Natural killer cell (primary cell): ENCODE measurements at regions not wholly inside any gene's neighbourhood (a gene's known extent, or its start where the extent isn't known, plus 50 kb on each side); places are given as distances from the start of the nearest gene placed in this dataset.

Source experiments
- ATAC-seq, 3 donors: fragments of 150-1000 bp in 2 of 3; fragments of 200-7000 bp in 1 of 3; cut with Tn5 transposase; 1 replicate in 1 of 3; 2 replicates in 2 of 3; pipeline ENCODE4 v1.10.0; 2021; ENCODE audit warnings: mild to moderate bottlenecking in 2 of 3, moderate library complexity in 2 of 3
- DNase-seq, 2 donors: peaks; one replicate each; pipeline versions ENCODE4 v3.0.0 to v3.0.0-alpha.2; 2013 to 2021; ENCODE audit warnings: mixed read lengths in 1 of 2
- H3K27ac ChIP-seq: one replicate; pipeline ENCODE4 v1.5.1; 2013; ENCODE audit warnings: mild to moderate bottlenecking, low read length
- H3K27me3 ChIP-seq: one replicate; pipeline ENCODE4 v1.6.1; 2013; ENCODE audit warnings: low read length; ENCODE audit not compliant: control insufficient read depth, insufficient read depth
- H3K36me3 ChIP-seq: one replicate; pipeline ENCODE4 v1.6.1; 2013; ENCODE audit warnings: low read length; ENCODE audit not compliant: control insufficient read depth, insufficient read depth
- H3K4me1 ChIP-seq: one replicate; pipeline ENCODE4 v1.6.1; 2013; ENCODE audit warnings: low read length; ENCODE audit not compliant: control insufficient read depth, insufficient read depth
- H3K4me3 ChIP-seq: one replicate; pipeline ENCODE4 v1.5.1; 2013; ENCODE audit warnings: low read length
- H3K9me3 ChIP-seq: one replicate; pipeline ENCODE4 v1.6.1; 2013; ENCODE audit warnings: low read length; ENCODE audit not compliant: control insufficient read depth, insufficient read depth
- H3K27ac Mint-ChIP-seq, 2 donors: one replicate each; pipeline ENCODE4 v1.8.0; 2022; ENCODE audit warnings: mild to moderate bottlenecking in 2 of 2, mixed read lengths in 2 of 2, moderate library complexity in 1 of 2
- H3K27me3 Mint-ChIP-seq, 2 donors: one replicate each; pipeline ENCODE4 v1.8.0; 2022; ENCODE audit warnings: low read depth in 2 of 2, mixed read lengths in 2 of 2
- H3K36me3 Mint-ChIP-seq: one replicate; pipeline ENCODE4 v1.8.0; 2022; ENCODE audit warnings: mixed read lengths
- H3K4me1 Mint-ChIP-seq, 2 donors: one replicate each; pipeline ENCODE4 v1.8.0; 2022; ENCODE audit warnings: mixed read lengths in 2 of 2
- H3K4me3 Mint-ChIP-seq: one replicate; pipeline ENCODE4 v1.8.0; 2022; ENCODE audit warnings: mild to moderate bottlenecking, moderate library complexity, mixed read lengths
- H3K9me3 Mint-ChIP-seq, 2 donors: one replicate each; pipeline ENCODE4 v1.8.0; 2022; ENCODE audit warnings: mixed read lengths in 2 of 2
- CTCF ChIP-seq: fragments of 200-600 bp; IDR thresholded peaks from one replicate; pipeline ENCODE4 v1.8.0; 2022; ENCODE audit warnings: antibody characterized with exemption
- WGBS: methylation state at CpG from one replicate; pipeline ENCODE4 v1.1.7; 2013; ENCODE audit warnings: missing lambda C conversion rate; ENCODE audit not compliant: insufficient coverage; 5-methylcytosine and 5-hydroxymethylcytosine counted together
- intact Hi-C: fragments of 100-400 bp; cut with micrococcal nuclease; formaldehyde crosslinking; loops from one replicate; pipeline ENCODE4 v1.14.2; 2022

- Histone ChIP-seq H3K27me3 (no peaks in the 10 kb centered on the region), H3K4me1 (no peaks in the 10 kb centered on the region), H3K4me3 (no peak overlapping the region), H3K36me3 (no peaks in the 10 kb centered on the region), H3K9me3 (peaks cover 6% of the 10 kb centered on the region), H3K27ac (no peak overlapping the region)
- no peak for ATAC-seq
- 87% methylated on average over 2 of the region's 2 CpGs for WGBS
- no peak for DNase-seq
- no peak for TF ChIP-seq CTCF
- intact Hi-C loops, result no loop called here
- H3K27me3 Mint-ChIP-seq, result no peaks in the 10 kb centered on the region
- no peak overlapping the region for H3K4me3 Mint-ChIP-seq
- H3K4me1 Mint-ChIP-seq, result no peaks in the 10 kb centered on the region
- no peak overlapping the region for H3K27ac Mint-ChIP-seq
- peaks cover 9 to 16% of the 10 kb centered on the region in 2 donors for H3K9me3 Mint-ChIP-seq
- no peaks in the 10 kb centered on the region for H3K36me3 Mint-ChIP-seq
Measured at GRCh38 chr1:105485207-105485606, 1571.3 kb upstream of the PRMT6 start.

- intact Hi-C loops, result no loop called here
- H3K9me3 ChIP-seq, result peaks cover 5% of the 10 kb centered on the region
- Mint-ChIP-seq H3K27ac (no peak overlapping the region), H3K9me3 (peaks cover 13 to 15% of the 10 kb centered on the region in 2 donors), H3K4me3 (no peak overlapping the region), H3K4me1 (no peaks in the 10 kb centered on the region), H3K27me3 (no peaks in the 10 kb centered on the region), H3K36me3 (peaks cover 20% of the 10 kb centered on the region)
- no peaks in the 10 kb centered on the region for H3K4me1 ChIP-seq
- ATAC-seq, result no peak
- no peaks in the 10 kb centered on the region for H3K36me3 ChIP-seq
- no peak for DNase-seq
- H3K4me3 ChIP-seq, result no peak overlapping the region
- WGBS, result 78% methylated on average over 4 of the region's 4 CpGs
- no peaks in the 10 kb centered on the region for H3K27me3 ChIP-seq
- no peak for TF ChIP-seq CTCF
- H3K27ac ChIP-seq, result no peak overlapping the region
Measured at GRCh38 chr1:105492921-105493320, 1563.6 kb upstream of the PRMT6 start.

- DNase-seq, result no peak
- WGBS, result no CpG with 5 or more reads among the region's 1 CpG
- H3K27me3 Mint-ChIP-seq, result no peaks in the 10 kb centered on the region
- H3K4me1 Mint-ChIP-seq, result no peaks in the 10 kb centered on the region
- H3K36me3 Mint-ChIP-seq, result no peaks in the 10 kb centered on the region
- H3K27me3 ChIP-seq, result no peaks in the 10 kb centered on the region
- H3K27ac Mint-ChIP-seq, result no peak overlapping the region
- no peak overlapping the region for H3K4me3 Mint-ChIP-seq
- intact Hi-C loops, result no loop called here
- ATAC-seq, result no peak
- no peak overlapping the region for H3K27ac ChIP-seq
- no peak overlapping the region for H3K4me3 ChIP-seq
- TF ChIP-seq CTCF, result no peak
- H3K4me1 ChIP-seq, result no peaks in the 10 kb centered on the region
- H3K36me3 ChIP-seq, result no peaks in the 10 kb centered on the region
- H3K9me3 ChIP-seq, result no peaks in the 10 kb centered on the region
- H3K9me3 Mint-ChIP-seq, result peaks cover 2 to 14% of the 10 kb centered on the region in 2 donors
Measured at GRCh38 chr1:105516068-105516467, 1540.4 kb upstream of the PRMT6 start.

- 82% methylated on average over 2 of the region's 3 CpGs for WGBS
- Mint-ChIP-seq H3K4me1 (no peaks in the 10 kb centered on the region), H3K36me3 (peaks cover 13% of the 10 kb centered on the region), H3K27me3 (no peaks in the 10 kb centered on the region), H3K4me3 (no peak overlapping the region), H3K27ac (no peak overlapping the region), H3K9me3 (peaks cover 12 to 42% of the 10 kb centered on the region in 2 donors)
- Histone ChIP-seq H3K4me3 (no peak overlapping the region), H3K27me3 (no peaks in the 10 kb centered on the region), H3K4me1 (no peaks in the 10 kb centered on the region), H3K9me3 (peaks cover 4% of the 10 kb centered on the region), H3K36me3 (no peaks in the 10 kb centered on the region), H3K27ac (no peak overlapping the region)
- ATAC-seq, result no peak
- no peak for TF ChIP-seq CTCF
- DNase-seq, result no peak
- intact Hi-C loops, result no loop called here
Measured at GRCh38 chr1:105533996-105534395, 1522.5 kb upstream of the PRMT6 start.
